Ecto neural progenitor cell (in vitro differentiated cells): ENCODE measurements at regions not wholly inside any gene's neighbourhood (a gene's known extent, or its start where the extent isn't known, plus 50 kb on each side); places are given as distances from the start of the nearest gene placed in this dataset.

Experiments used
- DNase-seq: peaks from one replicate; pipeline ENCODE4 v3.0.0-alpha.2; 2018; ENCODE audit warnings: low spot score

- no peak for DNase-seq
Measured at GRCh38 chr5:166507810-166508425, 1783.5 kb upstream of the WWC1 start.

GRCh38 chr5:166509085-166509484 is 1782.4 kb upstream of the WWC1 start:
- DNase-seq: no peak

GRCh38 chr5:166517976-166518375 is 1773.5 kb upstream of the WWC1 start:
- no peak for DNase-seq

- no peak for DNase-seq
Measured at GRCh38 chr5:166523206-166523605, 1768.2 kb upstream of the WWC1 start.

- DNase-seq: no peak
Measured at GRCh38 chr5:166529200-166529599, 1762.2 kb upstream of the WWC1 start.

GRCh38 chr5:166532456-166533220 is 1758.8 kb upstream of the WWC1 start:
- no peak for DNase-seq

GRCh38 chr5:166535641-166536040 is 1755.8 kb upstream of the WWC1 start:
- DNase-seq: no peak

GRCh38 chr5:166540156-166540555 is 1751.3 kb upstream of the WWC1 start:
- DNase-seq: no peak

- DNase-seq: no peak
Measured at GRCh38 chr5:166551384-166551783, 1740.1 kb upstream of the WWC1 start.

- no peak for DNase-seq
Measured at GRCh38 chr5:166553778-166554177, 1737.7 kb upstream of the WWC1 start.

- DNase-seq: no peak
Measured at GRCh38 chr5:166561759-166562158, 1729.7 kb upstream of the WWC1 start.

GRCh38 chr5:166562246-166562645 is 1729.2 kb upstream of the WWC1 start:
- DNase-seq: no peak

- DNase-seq: no peak
Measured at GRCh38 chr5:166566725-166567124, 1724.7 kb upstream of the WWC1 start.

GRCh38 chr5:166570865-166571264 is 1720.6 kb upstream of the WWC1 start:
- no peak for DNase-seq

GRCh38 chr5:166571668-166572067 is 1719.8 kb upstream of the WWC1 start:
- no peak for DNase-seq

- DNase-seq: no peak
Measured at GRCh38 chr5:166576323-166576722, 1715.1 kb upstream of the WWC1 start.

GRCh38 chr5:166581826-166582225 is 1709.6 kb upstream of the WWC1 start:
- DNase-seq: no peak

GRCh38 chr5:166582416-166582815 is 1709.0 kb upstream of the WWC1 start:
- DNase-seq: no peak

GRCh38 chr5:166594567-166594966 is 1696.9 kb upstream of the WWC1 start:
- no peak for DNase-seq

GRCh38 chr5:166595274-166595951 is 1696.0 kb upstream of the WWC1 start:
- DNase-seq: no peak

- no peak for DNase-seq
Measured at GRCh38 chr5:166596043-166596442, 1695.4 kb upstream of the WWC1 start.

GRCh38 chr5:166602271-166602670 is 1689.2 kb upstream of the WWC1 start:
- no peak for DNase-seq

- DNase-seq: no peak
Measured at GRCh38 chr5:166617507-166617906, 1673.9 kb upstream of the WWC1 start.
